Stimulated activated CD8-positive, alpha-beta memory T cell treated with anti-CD3 and anti-CD28 coated beads, Interleukin-12 subunit alpha, Interleukin-12 subunit beta, amount 100 ng/mL, for 24 hours (primary cell): ENCODE measurements at regions not wholly inside any gene's neighbourhood (a gene's known extent, or its start where the extent isn't known, plus 50 kb on each side); places are given as distances from the start of the nearest gene placed in this dataset.

Experiments
- DNase-seq: peaks from one replicate; pipeline ENCODE4 v3.0.0-alpha.2; 2020; ENCODE audit errors: extremely low read depth

DNA sequence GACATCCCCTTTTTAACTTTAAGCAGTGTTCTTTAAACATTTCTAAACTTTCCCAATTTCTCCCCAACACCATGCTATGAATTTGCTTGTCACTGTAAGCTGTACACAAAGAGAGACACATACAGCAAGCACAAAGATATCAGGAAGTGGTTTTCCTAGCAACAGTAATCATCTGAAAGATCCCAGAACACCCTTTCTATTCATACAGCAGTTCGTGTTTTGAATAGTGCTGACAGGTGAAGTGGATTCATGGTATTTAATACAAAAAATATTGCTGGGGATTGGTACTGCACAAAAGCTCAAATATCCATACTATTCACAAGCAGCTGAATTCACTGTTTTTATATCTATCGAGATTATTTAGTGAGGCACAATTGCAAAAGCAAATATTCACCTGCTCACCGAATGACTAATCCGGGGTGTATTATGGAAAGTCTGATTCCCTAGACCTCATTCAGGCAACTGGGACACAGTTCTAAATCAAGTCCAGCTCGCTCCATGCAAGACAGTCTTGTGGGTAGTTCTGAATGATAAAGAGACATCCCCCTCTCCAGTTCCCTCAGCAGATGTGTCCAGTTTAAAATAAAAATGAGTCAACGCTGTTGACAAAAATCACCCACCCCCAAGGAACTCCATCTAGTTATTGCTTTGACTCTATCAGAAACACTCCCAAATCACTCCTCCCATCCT lies 107.1 kb upstream of the TSHZ2 start:
- DNase-seq = no peak

DNA sequence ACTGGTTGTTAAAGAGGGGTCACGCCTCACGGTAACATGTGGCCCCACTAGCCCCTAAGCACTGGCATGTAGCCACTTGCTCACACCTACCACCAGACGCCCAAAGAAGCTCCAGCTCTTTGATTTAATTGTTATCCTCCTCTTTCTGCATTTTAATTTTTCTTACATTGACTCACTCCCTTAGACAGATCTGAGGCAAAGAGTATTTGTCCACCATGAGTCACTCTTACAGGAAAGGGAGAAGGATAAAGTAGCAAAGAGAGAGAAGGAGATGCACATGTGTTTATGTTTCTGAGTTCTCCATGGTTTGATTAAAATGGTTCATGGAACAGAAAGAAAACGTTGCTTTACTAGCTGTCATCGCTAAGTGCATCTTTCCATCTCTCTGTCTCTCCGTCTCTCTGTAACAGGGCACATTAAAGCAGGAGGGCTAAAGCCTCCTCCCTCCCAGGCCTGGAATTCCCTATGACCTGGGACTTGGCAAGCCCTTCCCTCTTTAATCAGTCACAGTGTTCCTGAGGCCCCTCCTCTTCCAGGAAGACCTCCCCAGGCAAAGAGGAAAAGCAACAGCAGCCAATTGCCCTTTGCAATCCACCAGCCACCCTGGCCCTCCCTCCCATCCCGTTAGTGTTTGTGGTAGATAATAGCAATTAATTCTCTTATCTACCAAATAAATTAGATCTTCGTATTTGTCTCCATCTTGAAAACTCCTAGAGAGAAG lies 112.8 kb upstream of the TSHZ2 start:
- no peak for DNase-seq

DNA sequence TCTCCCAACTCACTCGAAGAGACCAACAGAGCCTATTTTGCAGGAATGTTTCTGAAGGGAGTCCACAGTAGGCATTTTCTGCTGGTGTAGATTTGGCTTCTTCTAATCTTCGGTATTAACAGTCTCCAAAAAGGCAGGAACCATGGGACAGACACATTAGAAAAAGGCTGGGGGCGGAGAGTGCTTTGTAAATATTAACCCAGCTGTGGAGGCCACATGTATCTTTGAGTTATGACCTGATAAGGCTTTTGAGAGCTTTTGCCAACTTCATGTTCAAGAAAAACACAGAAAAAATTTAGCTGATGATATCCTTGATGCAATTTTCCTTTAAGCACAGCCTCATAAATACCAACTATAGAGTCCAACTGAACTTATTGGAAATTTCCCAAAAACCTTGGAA lies 119.4 kb upstream of the TSHZ2 start:
- no peak for DNase-seq

DNA sequence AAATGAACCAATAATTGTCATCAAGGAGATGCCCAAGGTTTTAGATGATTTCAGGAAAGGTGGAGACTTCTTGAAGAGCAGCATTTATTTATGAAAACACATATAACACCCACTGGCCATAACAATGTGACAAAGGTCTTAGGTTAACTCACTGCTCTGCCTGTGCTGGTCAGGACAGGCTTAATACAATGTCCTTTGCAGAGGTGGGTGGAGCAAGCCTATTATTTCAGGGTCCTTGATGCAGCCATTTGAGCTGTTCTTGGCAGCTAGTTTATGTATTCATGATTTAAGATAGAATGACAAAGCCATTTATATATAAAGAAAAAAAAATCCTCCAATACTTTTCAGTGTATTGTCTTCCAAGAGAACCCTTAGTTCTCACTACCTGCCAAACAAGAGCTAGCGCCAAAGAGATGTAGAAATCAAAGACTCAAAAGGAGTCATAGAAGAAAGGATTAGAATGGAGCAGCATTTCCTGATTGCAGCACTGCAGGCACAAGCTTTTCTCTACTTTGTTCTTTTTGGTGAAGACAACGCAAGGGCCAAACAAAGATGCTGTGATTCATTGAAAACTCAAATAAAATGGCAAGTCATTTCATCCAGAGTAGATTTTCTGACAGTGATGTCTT lies 124.3 kb upstream of the TSHZ2 start:
- DNase-seq = no peak

DNA sequence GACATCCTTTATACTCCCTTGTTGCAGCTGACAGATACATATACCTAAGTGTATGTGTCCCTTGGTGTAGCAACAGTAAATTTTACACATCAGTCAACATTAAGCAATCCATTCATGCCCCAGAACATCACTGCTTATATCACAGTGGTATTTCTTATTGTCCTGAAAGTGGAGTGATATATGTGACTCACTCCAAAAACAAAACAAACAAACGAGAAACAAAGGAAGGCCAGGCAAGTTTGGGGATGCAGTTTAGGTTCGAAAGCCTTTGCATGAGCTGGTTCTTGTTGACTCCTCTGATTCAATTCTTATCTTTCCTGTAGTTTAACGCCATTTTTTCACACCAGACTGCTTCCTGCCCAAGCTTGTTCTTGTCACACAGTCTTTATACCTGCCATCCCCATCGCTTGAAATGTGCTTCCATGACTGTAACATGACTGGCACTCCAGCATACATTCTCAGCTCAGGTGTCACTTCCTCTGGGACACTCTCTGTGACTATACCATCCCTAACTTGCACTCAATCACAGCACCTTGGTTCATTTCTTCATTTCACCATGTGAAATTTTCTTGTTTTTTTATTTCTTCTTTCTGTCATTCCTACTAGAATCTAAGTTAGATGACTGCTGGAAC lies 125.0 kb upstream of the TSHZ2 start:
- no peak for DNase-seq

DNA sequence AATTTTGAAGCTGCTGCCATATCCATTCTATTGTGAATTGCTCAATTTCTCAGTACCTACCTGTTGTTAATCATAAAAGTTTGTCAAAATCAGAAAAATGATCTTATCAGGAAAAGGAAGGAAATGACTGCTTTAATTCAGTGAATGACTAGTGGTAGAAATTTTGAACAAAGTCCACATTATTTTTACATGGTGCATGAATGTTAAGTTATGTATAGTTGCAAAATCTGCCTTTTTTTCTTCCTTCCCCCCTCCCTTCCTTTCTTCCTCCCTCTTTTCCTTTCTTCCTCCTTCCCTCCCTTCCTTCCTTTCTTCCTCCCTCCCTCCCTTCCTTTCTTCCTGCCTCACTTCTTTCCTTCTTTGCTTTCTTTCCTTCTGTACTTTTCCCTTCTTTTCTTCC lies 127.1 kb upstream of the TSHZ2 start:
- DNase-seq = no peak

DNA sequence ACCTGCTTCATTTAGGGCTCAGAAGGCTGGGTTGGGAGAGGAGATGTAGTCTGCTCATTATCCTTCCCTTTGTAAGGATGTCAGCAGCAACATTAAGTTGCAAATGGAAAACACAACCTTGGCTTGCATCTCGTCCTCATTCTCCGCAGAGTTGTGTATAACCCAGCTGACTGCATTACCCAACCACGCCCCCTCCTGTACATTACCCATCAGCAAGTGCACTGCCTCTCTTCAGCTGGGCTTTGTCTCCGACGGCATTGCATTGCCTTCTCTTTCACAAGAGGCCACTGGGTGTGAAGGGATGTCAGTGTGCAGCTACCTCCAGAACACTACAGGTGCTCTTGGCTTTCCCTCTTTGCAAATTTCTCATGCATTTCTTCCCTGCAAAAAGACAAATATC lies 128.7 kb upstream of the TSHZ2 start:
- DNase-seq = no peak

DNA sequence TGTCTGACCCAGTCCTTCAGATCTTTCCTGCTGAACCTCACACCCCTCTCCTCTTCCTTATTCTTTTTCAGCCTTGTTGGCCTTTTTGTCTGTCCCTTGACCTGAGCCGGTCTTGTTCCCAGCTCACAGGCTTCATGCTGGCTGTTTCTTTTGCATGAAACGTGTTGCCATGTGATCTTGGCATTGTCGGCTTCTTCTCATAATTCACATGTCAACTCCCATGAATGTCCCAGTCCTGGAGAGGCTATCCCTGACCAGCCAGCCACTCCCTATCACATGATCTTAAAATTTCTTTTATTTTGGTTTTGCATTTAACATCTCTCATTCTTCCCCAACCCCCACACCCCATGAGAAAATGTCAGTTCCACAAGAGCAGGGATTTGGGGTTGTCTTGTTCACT lies 131.2 kb upstream of the TSHZ2 start:
- no peak for DNase-seq

DNA sequence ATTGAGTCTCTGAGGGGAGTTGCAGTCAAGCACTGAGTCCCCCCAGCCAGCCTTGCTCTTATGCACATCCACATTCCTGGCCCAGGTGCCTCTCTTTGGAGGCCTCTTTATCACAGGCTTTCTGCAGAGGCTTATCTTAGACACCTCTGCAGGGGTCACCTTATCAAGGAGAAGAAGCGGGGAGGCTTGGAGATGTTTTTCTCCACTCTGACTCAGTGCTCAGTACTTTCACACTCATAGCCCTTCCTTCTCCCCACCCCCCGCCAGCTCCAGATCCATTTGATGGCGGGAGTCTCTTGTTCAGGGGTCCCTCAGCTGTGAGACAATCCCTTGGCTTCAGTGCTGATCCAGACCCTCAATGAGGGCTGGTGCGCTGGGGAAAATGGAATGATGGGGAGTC lies 132.1 kb upstream of the TSHZ2 start:
- DNase-seq = no peak

DNA sequence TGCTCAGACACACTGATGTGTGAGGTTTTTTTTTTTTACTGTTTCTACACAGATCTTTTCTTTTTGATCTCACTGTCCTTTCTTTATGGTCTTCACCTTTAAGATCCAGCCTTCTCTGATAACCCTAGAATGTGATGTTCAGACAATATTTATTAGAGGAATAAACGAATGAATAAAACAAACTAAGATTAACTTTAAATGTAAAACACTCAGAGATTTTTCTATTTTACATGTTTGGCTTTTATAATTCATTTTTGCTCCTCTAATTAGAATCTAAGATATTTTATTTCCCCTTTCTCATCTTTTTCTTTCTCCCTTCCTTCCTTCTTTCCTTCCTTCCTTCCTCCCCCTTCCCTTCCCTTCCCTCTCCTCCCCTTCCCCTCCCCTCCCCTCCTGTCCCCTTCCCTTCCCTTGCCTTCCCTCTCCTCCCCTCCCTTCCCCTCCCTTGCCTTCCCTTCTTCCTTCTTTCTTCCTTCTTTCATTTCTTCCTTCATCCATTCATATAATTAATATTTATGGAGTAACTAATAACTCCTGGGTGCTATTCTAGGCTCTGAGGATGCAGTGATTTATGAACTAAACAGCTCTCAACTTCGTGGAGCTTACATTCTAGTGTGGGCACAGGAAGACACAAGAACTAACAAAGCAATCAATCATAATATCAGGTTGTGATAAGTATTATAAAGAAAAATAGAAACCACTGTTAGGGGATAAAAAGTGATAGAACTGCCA lies 133.5 kb upstream of the TSHZ2 start:
- DNase-seq = no peak

DNA sequence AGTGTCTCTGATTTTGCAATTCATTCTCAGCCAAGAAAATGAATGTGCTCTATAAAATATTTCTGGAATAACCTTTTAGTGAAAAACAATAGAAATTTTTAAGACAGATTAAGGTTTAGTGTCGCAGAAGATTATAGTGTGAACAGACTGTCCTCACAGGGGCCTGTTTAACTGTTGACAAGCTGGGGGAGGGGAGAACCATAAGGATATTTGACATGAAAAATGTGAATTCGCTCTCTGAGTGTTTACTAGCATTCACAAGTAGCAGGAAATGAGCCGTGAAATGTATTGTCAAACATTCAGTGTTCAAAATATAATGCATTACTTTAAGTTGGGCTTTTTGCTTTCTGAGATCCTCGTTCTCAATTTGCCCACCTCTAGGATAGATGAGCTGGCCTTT lies 134.8 kb upstream of the TSHZ2 start:
- DNase-seq = no peak

DNA sequence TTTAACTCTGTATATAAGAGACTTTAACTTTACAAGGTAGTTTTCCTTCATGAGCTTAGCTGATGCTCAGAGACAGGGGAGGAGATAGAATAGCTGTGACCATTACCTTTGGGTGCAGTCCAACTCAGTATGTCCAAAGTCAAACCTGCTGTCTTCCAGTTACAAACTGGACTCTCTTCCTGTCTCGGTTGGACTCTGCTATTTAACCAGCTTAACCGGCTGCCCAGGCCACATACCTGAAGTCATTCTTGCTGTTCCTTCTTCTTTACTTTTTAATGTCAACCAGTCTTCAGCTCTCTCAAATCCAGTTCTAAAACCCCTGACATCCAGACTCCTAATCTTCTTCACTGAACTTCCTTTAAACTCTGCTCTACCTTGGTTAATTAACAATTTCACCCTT lies 138.3 kb upstream of the TSHZ2 start:
- no peak for DNase-seq

DNA sequence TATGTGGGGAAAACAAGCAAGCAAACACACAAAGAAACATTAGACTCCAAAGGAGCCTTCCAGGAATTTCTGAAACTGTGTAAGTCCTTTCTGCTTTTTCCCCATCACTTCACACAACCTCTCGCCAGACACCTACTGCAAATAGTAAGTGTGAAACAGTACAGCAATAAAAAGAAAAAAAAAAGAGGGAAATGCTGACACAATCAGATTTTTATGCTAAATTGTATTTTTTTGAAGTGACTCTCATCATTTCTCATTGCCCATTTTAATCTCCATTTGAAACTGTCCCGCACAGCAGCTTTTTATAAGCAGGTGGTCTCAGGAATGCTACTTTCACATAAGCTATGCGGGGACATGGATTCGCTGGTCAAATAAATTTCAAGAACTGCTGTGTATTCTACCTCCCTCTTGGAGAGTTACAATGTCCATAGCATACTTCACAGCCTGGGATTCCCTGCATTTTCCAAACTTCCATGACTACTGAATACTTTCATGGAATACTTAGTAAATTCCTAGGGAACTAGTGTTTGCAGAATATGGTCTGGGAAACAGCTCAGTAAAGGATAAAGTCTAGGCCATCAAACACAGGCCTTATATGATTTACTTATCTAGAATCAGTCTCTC lies 139.9 kb upstream of the TSHZ2 start:
- DNase-seq = no peak

DNA sequence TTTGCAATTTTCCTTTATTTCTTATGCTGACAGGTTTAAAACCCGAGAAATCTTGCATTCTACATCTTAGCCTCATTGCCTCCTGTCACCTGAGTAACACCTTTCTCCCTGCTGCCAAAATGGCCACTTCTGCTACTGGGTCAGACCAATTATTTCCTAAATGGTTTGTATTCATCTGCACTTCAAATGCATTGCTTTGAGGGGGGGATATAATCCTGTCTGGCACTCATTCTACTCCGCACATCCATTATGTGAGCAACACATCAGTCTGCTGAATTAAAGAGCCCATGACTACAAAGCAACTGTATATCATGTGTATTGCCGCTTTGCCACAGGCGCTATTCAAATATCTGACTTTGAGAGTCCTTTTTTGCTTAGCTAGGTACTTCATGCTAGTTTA lies 141.6 kb upstream of the TSHZ2 start:
- DNase-seq = no peak

DNA sequence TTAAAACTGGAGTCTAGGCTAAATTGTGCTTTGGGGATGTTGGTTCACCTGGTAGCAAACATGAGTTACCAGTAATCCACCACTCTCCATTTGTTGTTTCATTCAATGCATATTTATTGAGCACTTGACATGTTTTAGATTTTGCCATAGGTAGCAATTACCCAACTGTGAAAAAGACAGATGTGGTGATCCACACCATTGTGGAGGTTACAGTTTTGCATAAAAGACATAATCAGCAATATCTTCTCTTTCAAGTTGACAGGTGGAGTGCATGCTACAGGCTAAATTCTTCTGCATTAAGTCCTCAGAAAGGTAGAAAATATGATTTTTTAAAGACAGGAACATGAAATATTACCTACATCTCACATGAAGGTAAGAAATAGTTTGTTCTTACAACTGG lies 143.0 kb upstream of the TSHZ2 start:
- DNase-seq = no peak

DNA sequence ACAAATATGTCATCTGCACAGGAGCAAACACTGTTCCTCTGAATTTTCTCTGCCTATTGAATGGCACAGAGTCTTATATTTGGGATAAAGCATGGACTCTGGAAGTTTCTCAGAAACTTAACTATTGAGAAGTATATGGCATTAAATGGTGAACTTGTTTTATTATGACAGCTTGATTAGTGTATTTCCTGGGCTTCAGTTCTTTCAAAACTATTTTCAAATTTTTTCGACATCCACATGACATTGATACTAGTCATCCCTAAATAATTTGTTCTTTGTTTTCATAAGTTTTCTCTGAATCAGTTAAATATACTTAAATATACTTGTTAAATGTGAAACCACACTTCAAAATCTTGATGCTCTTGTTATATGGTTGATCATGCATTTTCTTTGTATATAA lies 144.0 kb upstream of the TSHZ2 start:
- DNase-seq = no peak

DNA sequence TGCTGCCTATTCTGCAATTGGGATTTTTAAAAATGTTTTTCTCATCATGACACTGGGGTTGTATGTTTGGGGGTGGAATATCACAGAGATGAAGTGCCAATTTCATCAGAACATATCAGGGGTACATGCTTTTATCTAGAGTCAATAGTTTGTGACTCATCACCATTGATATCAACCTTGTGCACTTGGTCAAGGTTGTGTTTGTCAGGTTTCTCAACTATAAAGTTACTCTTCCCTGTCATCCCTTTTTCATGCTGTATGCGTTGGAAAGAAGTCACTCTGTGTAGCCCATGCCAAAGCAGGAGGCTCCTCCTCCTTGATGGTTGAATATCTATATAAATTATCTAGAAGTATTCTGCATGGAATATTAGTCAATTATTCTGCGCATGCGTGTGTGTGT lies 145.4 kb upstream of the TSHZ2 start:
- no peak for DNase-seq

DNA sequence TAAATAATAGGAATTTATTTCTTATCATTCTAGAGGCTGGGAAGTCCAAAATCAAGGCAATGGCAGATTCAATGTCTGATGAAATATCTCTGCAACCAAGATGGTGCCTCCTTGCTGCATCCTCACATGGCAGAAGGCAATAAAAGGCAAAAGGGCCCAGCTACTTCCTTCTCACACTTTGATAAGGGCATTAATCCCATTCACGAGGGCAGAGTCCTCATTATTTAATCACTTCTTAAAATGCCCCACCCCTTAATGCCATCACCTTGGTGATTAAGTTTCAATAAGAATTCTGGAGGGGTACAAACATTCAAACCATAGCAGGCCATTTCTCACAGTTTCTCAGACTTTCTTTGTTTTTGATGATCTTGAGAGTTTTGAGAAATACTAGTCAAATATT lies 145.8 kb upstream of the TSHZ2 start:
- no peak for DNase-seq

DNA sequence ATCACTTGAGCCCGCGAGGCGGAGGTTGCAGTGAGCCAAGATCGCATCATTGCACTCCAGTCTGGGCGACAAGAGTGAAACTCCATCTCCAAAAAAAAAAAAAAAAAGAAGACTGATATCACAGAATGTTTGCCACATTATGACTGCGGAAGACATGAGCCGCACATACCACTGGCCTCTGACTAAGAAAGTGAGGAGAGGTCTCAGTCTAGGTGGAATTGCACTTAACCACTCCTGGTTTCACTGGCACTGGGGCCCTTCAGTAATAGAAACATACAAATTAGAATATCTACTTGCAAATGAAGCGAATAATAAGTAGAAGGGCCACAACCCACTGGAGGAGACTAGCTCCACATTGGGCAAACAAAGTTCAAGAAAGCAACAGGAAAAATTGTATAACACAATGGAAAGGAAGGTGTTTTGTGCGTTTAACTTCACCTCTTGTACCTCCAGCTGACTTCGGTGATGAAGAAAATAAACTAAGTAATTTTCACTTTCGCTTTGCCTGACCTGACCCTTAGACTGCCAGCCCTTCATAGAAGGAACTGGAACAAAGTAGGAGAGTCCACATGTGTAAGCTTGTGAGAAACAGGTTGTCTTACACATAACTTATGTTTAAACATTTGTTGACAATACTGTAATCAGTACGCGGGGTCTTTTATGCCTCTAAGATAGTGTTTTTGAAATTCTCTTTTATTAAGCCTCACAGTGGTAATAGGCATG lies 147.5 kb upstream of the TSHZ2 start:
- DNase-seq = no peak

DNA sequence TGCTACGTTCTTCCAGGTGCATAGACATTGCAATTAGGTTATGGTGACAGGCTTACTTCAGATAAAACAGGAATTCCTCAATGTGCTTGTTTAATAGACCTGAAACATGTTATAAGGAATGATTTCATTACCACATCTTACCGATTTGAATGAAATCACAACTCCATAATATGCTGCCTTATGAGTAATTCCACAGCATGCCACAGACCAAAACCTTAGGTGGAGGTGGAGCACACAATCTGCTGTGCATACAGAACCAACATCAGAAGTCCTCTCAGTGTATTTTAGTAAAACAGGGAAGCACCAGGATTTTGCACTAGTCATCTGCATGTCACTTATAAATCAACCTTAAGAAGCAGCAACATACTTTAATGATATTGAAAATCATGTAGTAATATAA lies 148.9 kb upstream of the TSHZ2 start:
- no peak for DNase-seq

DNA sequence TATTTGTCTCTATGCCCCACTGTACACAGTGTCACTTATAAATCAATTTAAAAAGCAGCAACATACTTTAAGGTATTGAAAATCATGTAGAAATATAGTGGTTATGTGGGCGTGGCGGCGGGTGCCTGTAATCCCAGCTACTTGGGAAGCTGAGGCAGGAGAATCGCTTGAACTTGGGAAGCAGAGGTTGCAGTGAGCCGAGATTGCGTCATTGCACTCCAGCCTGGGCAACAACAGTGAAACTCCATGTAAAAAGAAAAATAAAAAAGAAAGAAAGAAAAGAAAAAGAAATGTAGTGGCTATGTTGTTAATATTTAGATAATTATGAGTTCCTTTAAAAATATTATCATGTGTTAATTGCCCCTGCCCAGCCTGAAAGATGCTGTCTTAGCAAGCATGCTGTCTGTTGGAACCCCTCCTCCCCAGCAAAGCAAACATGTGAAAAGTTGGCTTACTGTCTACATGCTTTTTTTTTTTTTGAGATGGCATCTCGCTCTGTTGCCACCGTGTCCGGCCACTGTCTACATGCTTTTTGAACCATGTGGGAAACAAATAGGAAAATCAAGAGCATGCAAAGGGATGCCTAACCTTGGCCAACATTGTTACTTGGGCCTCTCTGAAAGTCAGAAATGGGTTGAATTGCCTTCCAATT lies 151.4 kb upstream of the TSHZ2 start:
- DNase-seq = no peak
